Common myeloid progenitor, CD34-positive (primary cell): ENCODE measurements at regions not wholly inside any gene's neighbourhood (a gene's known extent, or its start where the extent isn't known, plus 50 kb on each side); places are given as distances from the start of the nearest gene placed in this dataset.

Experiments used
- CTCF ChIA-PET: fragments of 350-600 bp; sonication (Branson Sonifier 250); formaldehyde crosslinking; loops from one replicate; lab custom pipeline; 2021; ENCODE audit warnings: antibody characterized with exemption; lab: Charles Lee
- POLR2A ChIA-PET: fragments of 350-600 bp; sonication (Branson Sonifier 250); formaldehyde crosslinking; loops from one replicate; lab custom pipeline; 2021; ENCODE audit warnings: antibody characterized with exemption; lab: Charles Lee
- DNase-seq, 3 donors: peaks; one replicate each; pipeline versions ENCODE4 v3.0.0 to v3.0.0-alpha.2; 2013
- H3K27ac ChIP-seq, 2 experiments: 1 replicate in 1 of 2; 2 replicates in 1 of 2; pipeline ENCODE4 v1.7.0; 2013; ENCODE audit warnings: inconsistent platforms in 2 of 2, low read length in 2 of 2, mild to moderate bottlenecking in 2 of 2, low read depth in 1 of 2, moderate library complexity in 1 of 2; ENCODE audit not compliant: severe bottlenecking in 2 of 2, insufficient read depth in 1 of 2, poor library complexity in 1 of 2
- H3K27me3 ChIP-seq, 5 experiments: replicated peaks in 2 of 5; 1 replicate in 3 of 5; 2 replicates in 2 of 5; pipeline versions ENCODE4 v1.6.1 to v1.7.0; 2013; ENCODE audit warnings: low read length in 4 of 5, mild to moderate bottlenecking in 2 of 5, moderate library complexity in 2 of 5, inconsistent platforms in 1 of 5; ENCODE audit not compliant: insufficient read depth in 5 of 5, control insufficient read depth in 4 of 5
- H3K36me3 ChIP-seq, 4 experiments: 1 replicate in 2 of 4; 2 replicates in 2 of 4; pipeline versions ENCODE4 v1.6.1 to v1.7.0; 2013; ENCODE audit warnings: low read length in 3 of 4, control low read depth in 1 of 4, mild to moderate bottlenecking in 1 of 4; ENCODE audit not compliant: control insufficient read depth in 4 of 4, insufficient read depth in 4 of 4
- H3K4me1 ChIP-seq, 4 experiments: 1 replicate in 3 of 4; 2 replicates in 1 of 4; pipeline versions ENCODE4 v1.6.1 to v1.7.1; 2013; ENCODE audit warnings: low read length in 3 of 4, mild to moderate bottlenecking in 3 of 4, control low read depth in 1 of 4, inconsistent platforms in 1 of 4, moderate library complexity in 1 of 4; ENCODE audit not compliant: control insufficient read depth in 4 of 4, insufficient read depth in 4 of 4; ENCODE audit errors: control extremely low read depth in 1 of 4
- H3K4me3 ChIP-seq, 7 experiments: 1 replicate in 4 of 7; 2 replicates in 3 of 7; pipeline versions ENCODE4 v1.5.1 to v1.7.0; 2013; ENCODE audit warnings: mild to moderate bottlenecking in 7 of 7, low read length in 6 of 7, moderate library complexity in 6 of 7, inconsistent platforms in 2 of 7, low read depth in 2 of 7, control low read depth in 1 of 7; ENCODE audit not compliant: insufficient read depth in 4 of 7, control insufficient read depth in 1 of 7; ENCODE audit errors: extremely low read depth in 1 of 7
- H3K9me3 ChIP-seq, 5 experiments: 1 replicate in 4 of 5; 2 replicates in 1 of 5; pipeline versions ENCODE4 v1.6.1 to v1.7.1; 2013; ENCODE audit warnings: low read length in 4 of 5, mild to moderate bottlenecking in 2 of 5, inconsistent platforms in 1 of 5, low read depth in 1 of 5, moderate library complexity in 1 of 5; ENCODE audit not compliant: control insufficient read depth in 4 of 5, insufficient read depth in 2 of 5; ENCODE audit errors: control extremely low read depth in 1 of 5
- WGBS: methylation state at CpG from one replicate; pipeline ENCODE4 v1.1.5; 2013; ENCODE audit not compliant: insufficient coverage; 5-methylcytosine and 5-hydroxymethylcytosine counted together

- no peaks in the 10 kb centered on the region for H3K4me1 ChIP-seq
- peak overlapping the region in 1 of 7 experiments; percentile 16 for H3K4me3 ChIP-seq
- H3K36me3 ChIP-seq = no peaks in the 10 kb centered on the region
- peaks cover 0 to 2% (median 0%) of the 10 kb centered on the region in 5 experiments for H3K27me3 ChIP-seq
- WGBS = no CpG with 5 or more reads among the region's 1 CpG
- ChIA-PET POLR2A (no interaction called here), CTCF (interaction anchor here (1.0 to 3.4 kb wide), 9 partner anchors 267 to 1101 kb away, joined by 4 to 31 read pairs (median 5); no protein-coding TSS in a partner anchor)
- no peak overlapping the region for H3K27ac ChIP-seq
- H3K9me3 ChIP-seq = no peaks in the 10 kb centered on the region
- peak; percentile 36 to 63 (median 58) for DNase-seq
Observed at GRCh38 chr4:166594326-166594946, 639.9 kb downstream of the SPOCK3 start.

- WGBS = no CpG with 5 or more reads among the region's 1 CpG
- H3K27ac ChIP-seq = no peak overlapping the region
- ChIA-PET CTCF (no interaction called here), POLR2A (no interaction called here)
- no peak overlapping the region for H3K4me3 ChIP-seq
- no peak for DNase-seq
- peaks cover 0 to 2% (median 0%) of the 10 kb centered on the region in 5 experiments for H3K27me3 ChIP-seq
- H3K36me3 ChIP-seq = no peaks in the 10 kb centered on the region
- no peaks in the 10 kb centered on the region for H3K9me3 ChIP-seq
- no peaks in the 10 kb centered on the region for H3K4me1 ChIP-seq
Observed at GRCh38 chr4:166600264-166600663, 634.0 kb downstream of the SPOCK3 start.

GRCh38 chr4:166602068-166602467, 632.2 kb downstream of the SPOCK3 start:
- Histone ChIP-seq H3K36me3 (no peaks in the 10 kb centered on the region), H3K27me3 (peaks cover 0 to 2% (median 0%) of the 10 kb centered on the region in 5 experiments), H3K4me3 (no peak overlapping the region), H3K27ac (no peak overlapping the region), H3K4me1 (no peaks in the 10 kb centered on the region), H3K9me3 (no peaks in the 10 kb centered on the region)
- POLR2A ChIA-PET = no interaction called here
- DNase-seq = no peak
- WGBS = 89% methylated on average over 7 of the region's 8 CpGs
- CTCF ChIA-PET = no interaction called here

GRCh38 chr4:166622425-166622977, 611.8 kb downstream of the SPOCK3 start:
- ChIA-PET POLR2A (no interaction called here), CTCF (no interaction called here)
- DNase-seq = no peak
- Histone ChIP-seq H3K4me3 (no peak overlapping the region), H3K27me3 (peaks cover 0 to 4% (median 0%) of the 10 kb centered on the region in 5 experiments), H3K9me3 (peaks cover 0 to 2% (median 0%) of the 10 kb centered on the region in 5 experiments), H3K4me1 (no peaks in the 10 kb centered on the region), H3K27ac (no peak overlapping the region), H3K36me3 (no peaks in the 10 kb centered on the region)
- WGBS = 96% methylated on average over 5 of the region's 6 CpGs

GRCh38 chr4:166625018-166625637, 609.2 kb downstream of the SPOCK3 start:
- POLR2A ChIA-PET = no interaction called here
- H3K9me3 ChIP-seq = no peaks in the 10 kb centered on the region
- no peak overlapping the region for H3K27ac ChIP-seq
- CTCF ChIA-PET = no interaction called here
- DNase-seq = no peak
- H3K4me3 ChIP-seq = no peak overlapping the region
- WGBS = no CpG with 5 or more reads among the region's 1 CpG
- peaks cover 0 to 4% (median 0%) of the 10 kb centered on the region in 5 experiments for H3K27me3 ChIP-seq
- H3K36me3 ChIP-seq = no peaks in the 10 kb centered on the region
- no peaks in the 10 kb centered on the region for H3K4me1 ChIP-seq

GRCh38 chr4:166628454-166628853, 605.8 kb downstream of the SPOCK3 start:
- Histone ChIP-seq H3K36me3 (no peaks in the 10 kb centered on the region), H3K27me3 (no peaks in the 10 kb centered on the region), H3K4me3 (no peak overlapping the region), H3K27ac (no peak overlapping the region), H3K9me3 (no peaks in the 10 kb centered on the region), H3K4me1 (no peaks in the 10 kb centered on the region)
- CTCF ChIA-PET = no interaction called here
- 100% methylated on average over 1 of the region's 2 CpGs for WGBS
- POLR2A ChIA-PET = no interaction called here
- no peak for DNase-seq

- no peaks in the 10 kb centered on the region for H3K36me3 ChIP-seq
- no peak overlapping the region for H3K4me3 ChIP-seq
- WGBS = no CpG with 5 or more reads among the region's 2 CpGs
- no peaks in the 10 kb centered on the region for H3K27me3 ChIP-seq
- no peak overlapping the region for H3K27ac ChIP-seq
- CTCF ChIA-PET = no interaction called here
- POLR2A ChIA-PET = no interaction called here
- H3K9me3 ChIP-seq = peaks cover 0 to 4% (median 0%) of the 10 kb centered on the region in 5 experiments
- DNase-seq = no peak
- H3K4me1 ChIP-seq = no peaks in the 10 kb centered on the region
Observed at GRCh38 chr4:166635367-166635766, 598.9 kb downstream of the SPOCK3 start.
